DMS114 treated with DMSO at 0.1 percent for 48 hours (cell line): ENCODE measurements at regions not wholly inside any gene's neighbourhood (a gene's known extent, or its start where the extent isn't known, plus 50 kb on each side); places are given as distances from the start of the nearest gene placed in this dataset.

Source experiments
- DNase-seq: peaks from one replicate; lab custom pipeline; 2025; ENCODE audit not compliant: unreplicated experiment; lab: John Stamatoyannopoulos, UW

GRCh38 chr9:79176014-79176697 lies 395.6 kb upstream of the TLE4 start:
- no peak for DNase-seq

GRCh38 chr9:79184831-79185230 lies 386.9 kb upstream of the TLE4 start:
- no peak for DNase-seq

GRCh38 chr9:79185866-79186265 lies 385.9 kb upstream of the TLE4 start:
- DNase-seq, result no peak

GRCh38 chr9:79189511-79189924 lies 382.2 kb upstream of the TLE4 start:
- DNase-seq, result no peak

GRCh38 chr9:79193001-79193400 lies 378.8 kb upstream of the TLE4 start:
- no peak for DNase-seq

- DNase-seq, result no peak
Measured at GRCh38 chr9:79193501-79194223, 378.1 kb upstream of the TLE4 start.

- no peak for DNase-seq
Measured at GRCh38 chr9:79195879-79196278, 375.9 kb upstream of the TLE4 start.

GRCh38 chr9:79196606-79197005 lies 375.2 kb upstream of the TLE4 start:
- no peak for DNase-seq

- no peak for DNase-seq
Measured at GRCh38 chr9:79200336-79200735, 371.4 kb upstream of the TLE4 start.

- DNase-seq, result no peak
Measured at GRCh38 chr9:79201636-79202035, 370.1 kb upstream of the TLE4 start.

- no peak for DNase-seq
Measured at GRCh38 chr9:79208791-79209396, 362.9 kb upstream of the TLE4 start.

- DNase-seq, result no peak
Measured at GRCh38 chr9:79210541-79211243, 361.1 kb upstream of the TLE4 start.

- DNase-seq, result no peak
Measured at GRCh38 chr9:79213417-79214125, 358.2 kb upstream of the TLE4 start.

GRCh38 chr9:79215821-79216220 lies 355.9 kb upstream of the TLE4 start:
- no peak for DNase-seq

- DNase-seq, result no peak
Measured at GRCh38 chr9:79220251-79220650, 351.5 kb upstream of the TLE4 start.

- no peak for DNase-seq
Measured at GRCh38 chr9:79220666-79221065, 351.1 kb upstream of the TLE4 start.

- no peak for DNase-seq
Measured at GRCh38 chr9:79221084-79221483, 350.7 kb upstream of the TLE4 start.

- DNase-seq, result no peak
Measured at GRCh38 chr9:79222483-79222882, 349.3 kb upstream of the TLE4 start.

GRCh38 chr9:79224672-79225433 lies 346.9 kb upstream of the TLE4 start:
- no peak for DNase-seq

- DNase-seq, result no peak
Measured at GRCh38 chr9:79233542-79233941, 338.2 kb upstream of the TLE4 start.
